ENCODE measurements at regions not wholly inside any gene's neighbourhood (a gene's known extent, or its start where the extent isn't known, plus 50 kb on each side); places are given as distances from the start of the nearest gene placed in this dataset.

- Histone ChIP-seq H3K36me3 (ENCODE audit: insufficient read depth, low read length) (no peaks in the 10 kb centered on the region), H3K4me1 (ENCODE audit: insufficient read depth, low read length) (no peaks in the 10 kb centered on the region), H3K4me3 (ENCODE audit: low read length) (no peak overlapping the region), H3K9ac (ENCODE audit: low read depth, low read length) (no peak overlapping the region), H3K9me3 (ENCODE audit: insufficient read depth, low read depth, low read length) (no peaks in the 10 kb centered on the region), H3K27me3 (ENCODE audit: insufficient read depth, low read length) (no peaks in the 10 kb centered on the region), H3K27ac (ENCODE audit: low read depth, low read length) (no peak overlapping the region)
- WGBS, result 96% methylated on average over 3 of the region's 3 CpGs
Measured at GRCh38 chr2:212610872-212611425, 72.3 kb upstream of the ERBB4 start.

DNA sequence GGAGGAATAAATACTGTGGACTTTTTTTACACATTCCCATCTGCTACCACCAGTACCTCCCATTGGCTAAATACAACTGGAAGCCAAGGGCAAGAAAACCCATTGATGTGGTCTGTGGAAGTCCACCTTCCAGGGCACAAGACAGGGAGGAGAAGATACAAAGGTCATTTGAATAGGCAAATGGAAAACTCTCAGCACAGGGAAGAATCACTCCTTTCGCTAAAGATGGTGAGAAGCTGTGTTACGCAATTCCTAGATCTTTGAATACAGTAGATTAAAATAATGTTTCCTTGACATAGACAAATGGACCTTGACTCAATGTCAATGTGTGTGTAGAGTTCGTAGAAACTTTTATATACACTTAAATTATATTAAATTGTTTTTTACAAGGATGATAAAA, 70.9 kb upstream of the ERBB4 start:
- Histone ChIP-seq H3K27me3 (ENCODE audit: insufficient read depth, low read length) (no peaks in the 10 kb centered on the region), H3K4me3 (ENCODE audit: low read length) (no peak overlapping the region), H3K9ac (ENCODE audit: low read depth, low read length) (no peak overlapping the region), H3K4me1 (ENCODE audit: insufficient read depth, low read length) (no peaks in the 10 kb centered on the region), H3K27ac (ENCODE audit: low read depth, low read length) (no peak overlapping the region), H3K9me3 (ENCODE audit: insufficient read depth, low read depth, low read length) (no peaks in the 10 kb centered on the region), H3K36me3 (ENCODE audit: insufficient read depth, low read length) (no peaks in the 10 kb centered on the region)
- 94% methylated on average over 2 of the region's 3 CpGs for WGBS

DNA sequence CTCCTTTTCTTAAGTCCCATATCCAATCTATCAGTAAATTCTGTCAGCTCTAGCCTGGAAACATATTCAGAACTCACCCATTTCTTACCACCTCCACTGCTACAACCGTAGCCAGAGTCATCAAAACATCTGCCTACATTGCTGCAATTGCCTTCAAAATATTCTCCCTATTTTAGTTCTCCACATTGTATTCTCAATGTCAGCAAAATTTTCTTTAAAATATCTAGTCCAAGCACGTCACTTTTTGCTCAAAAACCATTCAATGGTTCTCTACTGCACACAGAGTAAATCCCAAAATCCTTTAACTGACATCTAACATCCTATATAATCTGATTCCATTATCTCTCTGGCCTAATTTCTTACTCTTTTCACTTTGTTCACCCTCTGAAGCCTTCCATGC, 68.5 kb upstream of the ERBB4 start:
- no peaks in the 10 kb centered on the region for H3K36me3 ChIP-seq (ENCODE audit: insufficient read depth, low read length)
- no peaks in the 10 kb centered on the region for H3K27me3 ChIP-seq (ENCODE audit: insufficient read depth, low read length)
- WGBS, result 83% methylated on average over 2 of the region's 2 CpGs
- H3K4me1 ChIP-seq (ENCODE audit: insufficient read depth, low read length), result no peaks in the 10 kb centered on the region
- no peaks in the 10 kb centered on the region for H3K9me3 ChIP-seq (ENCODE audit: insufficient read depth, low read depth, low read length)
- H3K9ac ChIP-seq (ENCODE audit: low read depth, low read length), result no peak overlapping the region
- H3K4me3 ChIP-seq (ENCODE audit: low read length), result no peak overlapping the region
- H3K27ac ChIP-seq (ENCODE audit: low read depth, low read length), result no peak overlapping the region

- H3K36me3 ChIP-seq (ENCODE audit: insufficient read depth, low read length), result no peaks in the 10 kb centered on the region
- WGBS, result 97% methylated on average over 1 of the region's 1 CpG
- no peak overlapping the region for H3K4me3 ChIP-seq (ENCODE audit: low read length)
Measured at GRCh38 chr2:212606232-212606631, 67.6 kb upstream of the ERBB4 start.

GRCh38 chr2:212596688-212597087, 58.1 kb upstream of the ERBB4 start:
- H3K36me3 ChIP-seq (ENCODE audit: insufficient read depth, low read length), result no peaks in the 10 kb centered on the region
- H3K27me3 ChIP-seq (ENCODE audit: insufficient read depth, low read length), result no peaks in the 10 kb centered on the region
- 95% methylated on average over 2 of the region's 3 CpGs for WGBS
- H3K4me1 ChIP-seq (ENCODE audit: insufficient read depth, low read length), result no peaks in the 10 kb centered on the region
- no peaks in the 10 kb centered on the region for H3K9me3 ChIP-seq (ENCODE audit: insufficient read depth, low read depth, low read length)
- H3K9ac ChIP-seq (ENCODE audit: low read depth, low read length), result no peak overlapping the region
- H3K27ac ChIP-seq (ENCODE audit: low read depth, low read length), result no peak overlapping the region
- no peak overlapping the region for H3K4me3 ChIP-seq (ENCODE audit: low read length)

More at GRCh38 chr2:212606232-212606631, 67.6 kb upstream of the ERBB4 start:
- Histone ChIP-seq H3K4me1 (ENCODE audit: insufficient read depth, low read length) (no peaks in the 10 kb centered on the region), H3K27ac (ENCODE audit: low read depth, low read length) (no peak overlapping the region), H3K27me3 (ENCODE audit: insufficient read depth, low read length) (no peaks in the 10 kb centered on the region), H3K9ac (ENCODE audit: low read depth, low read length) (no peak overlapping the region), H3K9me3 (ENCODE audit: insufficient read depth, low read depth, low read length) (no peaks in the 10 kb centered on the region)

- H3K36me3 ChIP-seq (ENCODE audit: insufficient read depth, low read length), result no peaks in the 10 kb centered on the region
- H3K4me1 ChIP-seq (ENCODE audit: insufficient read depth, low read length), result no peaks in the 10 kb centered on the region
- H3K9me3 ChIP-seq (ENCODE audit: insufficient read depth, low read depth, low read length), result no peaks in the 10 kb centered on the region
- H3K27ac ChIP-seq (ENCODE audit: low read depth, low read length), result no peak overlapping the region
- H3K9ac ChIP-seq (ENCODE audit: low read depth, low read length), result no peak overlapping the region
- WGBS, result 89% methylated on average over 3 of the region's 3 CpGs
- H3K4me3 ChIP-seq (ENCODE audit: low read length), result no peak overlapping the region
- H3K27me3 ChIP-seq (ENCODE audit: insufficient read depth, low read length), result no peaks in the 10 kb centered on the region
Measured at GRCh38 chr2:212596276-212596675, 57.7 kb upstream of the ERBB4 start.

DNA sequence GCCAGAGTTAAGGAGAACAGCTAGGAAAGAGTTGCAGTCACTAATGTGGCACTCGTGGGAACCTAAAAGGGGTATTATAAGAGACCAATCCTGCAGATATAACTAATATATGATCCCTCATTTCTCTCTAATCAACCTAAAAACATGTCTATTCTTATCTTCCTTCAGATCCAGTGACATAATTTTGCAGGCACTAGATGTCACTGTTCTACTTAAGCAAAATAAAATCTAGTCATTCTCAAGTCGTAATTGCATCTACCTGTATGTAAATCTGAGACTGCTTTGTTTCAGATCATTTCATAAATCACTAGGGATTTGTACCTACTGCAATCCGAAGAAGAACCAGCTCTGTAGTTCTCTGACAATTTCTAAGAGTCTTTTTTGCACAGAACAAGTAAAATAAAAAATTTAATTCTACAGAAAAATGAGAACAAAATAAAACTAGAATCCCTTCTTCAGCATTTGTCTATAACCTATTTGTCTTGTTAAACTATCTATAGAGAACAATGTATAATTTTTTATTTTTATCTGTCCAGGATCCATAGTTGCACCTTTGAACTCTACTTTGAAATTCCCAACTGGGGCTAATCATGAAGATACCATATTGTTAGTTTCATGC, 56.5 kb upstream of the ERBB4 start:
- H3K4me1 ChIP-seq (ENCODE audit: insufficient read depth, low read length), result no peaks in the 10 kb centered on the region
- no peak overlapping the region for H3K9ac ChIP-seq (ENCODE audit: low read depth, low read length)
- no peaks in the 10 kb centered on the region for H3K9me3 ChIP-seq (ENCODE audit: insufficient read depth, low read depth, low read length)
- WGBS, result 84% methylated on average over 3 of the region's 3 CpGs
- no peaks in the 10 kb centered on the region for H3K27me3 ChIP-seq (ENCODE audit: insufficient read depth, low read length)
- no peaks in the 10 kb centered on the region for H3K36me3 ChIP-seq (ENCODE audit: insufficient read depth, low read length)
- H3K27ac ChIP-seq (ENCODE audit: low read depth, low read length), result no peak overlapping the region
- H3K4me3 ChIP-seq (ENCODE audit: low read length), result no peak overlapping the region

GRCh38 chr2:212592695-212593094, 54.1 kb upstream of the ERBB4 start:
- no peaks in the 10 kb centered on the region for H3K4me1 ChIP-seq (ENCODE audit: insufficient read depth, low read length)
- 100% methylated on average over 1 of the region's 1 CpG for WGBS
- H3K36me3 ChIP-seq (ENCODE audit: insufficient read depth, low read length), result no peaks in the 10 kb centered on the region
- no peak overlapping the region for H3K9ac ChIP-seq (ENCODE audit: low read depth, low read length)
- H3K4me3 ChIP-seq (ENCODE audit: low read length), result no peak overlapping the region
- H3K27ac ChIP-seq (ENCODE audit: low read depth, low read length), result no peak overlapping the region
- H3K27me3 ChIP-seq (ENCODE audit: insufficient read depth, low read length), result no peaks in the 10 kb centered on the region
- no peaks in the 10 kb centered on the region for H3K9me3 ChIP-seq (ENCODE audit: insufficient read depth, low read depth, low read length)
